Esophagus muscularis mucosa (tissue), 4 donors: ENCODE measurements at regions not wholly inside any gene's neighbourhood (a gene's known extent, or its start where the extent isn't known, plus 50 kb on each side); places are given as distances from the start of the nearest gene placed in this dataset.

ENCODE experiments used
- DNase-seq: peaks from one replicate; pipeline ENCODE4 v3.0.0-alpha.2; 2017; ENCODE audit errors: extremely low spot score
- H3K27ac ChIP-seq, 4 donors: fragments of 200-600 bp; sonication (generic); replicated peaks in 1 of 4; 1 replicate in 3 of 4; 2 replicates in 1 of 4; pipeline ENCODE4 v1.5.1; 2016 to 2019; ENCODE audit warnings: mild to moderate bottlenecking in 1 of 4
- H3K27me3 ChIP-seq, 4 donors: fragments of 200-600 bp; sonication (generic); one replicate each; pipeline versions ENCODE4 v1.5.1 to v1.6.0; 2016 to 2019
- H3K36me3 ChIP-seq, 4 donors: fragments of 200-600 bp; sonication (generic); one replicate each; pipeline ENCODE4 v1.5.1; 2016 to 2019
- H3K4me1 ChIP-seq, 4 donors: fragments of 200-600 bp; sonication (generic); one replicate each; pipeline ENCODE4 v1.5.1; 2016 to 2019
- H3K4me3 ChIP-seq, 4 donors: fragments of 200-600 bp; sonication (generic); 1 replicate in 2 of 4; 2 replicates in 2 of 4; pipeline ENCODE4 v1.5.1; 2016 to 2019; ENCODE audit warnings: mild to moderate bottlenecking in 4 of 4, moderate library complexity in 1 of 4
- H3K9me3 ChIP-seq, 4 donors: fragments of 200-600 bp; sonication (generic); 1 replicate in 3 of 4; 2 replicates in 1 of 4; pipeline ENCODE4 v1.5.1; 2016 to 2019
- EP300 ChIP-seq: sonication (generic); formaldehyde crosslinking; IDR thresholded peaks from one replicate; pipeline ENCODE4 v1.6.1; 2017; ENCODE audit warnings: antibody characterized with exemption
- POLR2A ChIP-seq: fragments of 450-650 bp; IDR thresholded peaks from one replicate; pipeline ENCODE4 v1.6.1; 2017; ENCODE audit warnings: antibody characterized with exemption, moderate library complexity, mild to moderate bottlenecking, low read depth
- POLR2AphosphoS5 ChIP-seq, 2 donors: sonication (generic); formaldehyde crosslinking; IDR thresholded peaks; one replicate each; pipeline ENCODE4 v1.6.1; 2017; ENCODE audit warnings: antibody characterized with exemption in 2 of 2
- WGBS: methylation state at CpG from one replicate; pipeline ENCODE4 v1.1.5; 2018; 5-methylcytosine and 5-hydroxymethylcytosine counted together
- intact Hi-C: fragments of 100-400 bp; cut with DNase I; formaldehyde crosslinking; loops from one replicate; pipeline ENCODE4 v1.15.1; 2023
- TF ChIP-seq, protein P1 (sequence below), 3 experiments: fragments of 200-600 bp in 2 of 3; fragments of 450-650 bp in 1 of 3; sonication (generic) in 2 of 3; IDR thresholded peaks; one replicate each; pipeline ENCODE4 v1.5.1; 2017 to 2019; ENCODE audit warnings: antibody characterized with exemption in 3 of 3, mild to moderate bottlenecking in 2 of 3, moderate library complexity in 1 of 3

- Histone ChIP-seq H3K27ac (no peak overlapping the region), H3K36me3 (no peaks in the 10 kb centered on the region), H3K9me3 (no peaks in the 10 kb centered on the region), H3K4me1 (peaks cover 0 to 18% (median 11%) of the 10 kb centered on the region in 4 donors), H3K27me3 (no peaks in the 10 kb centered on the region), H3K4me3 (no peak overlapping the region)
- intact Hi-C loops = no loop called here
- TF ChIP-seq EP300 (no peak), POLR2AphosphoS5 (IDR thresholded peaks at IDR 0.05) (no peak), POLR2A (no peak)
- TF ChIP-seq, protein P1, sequence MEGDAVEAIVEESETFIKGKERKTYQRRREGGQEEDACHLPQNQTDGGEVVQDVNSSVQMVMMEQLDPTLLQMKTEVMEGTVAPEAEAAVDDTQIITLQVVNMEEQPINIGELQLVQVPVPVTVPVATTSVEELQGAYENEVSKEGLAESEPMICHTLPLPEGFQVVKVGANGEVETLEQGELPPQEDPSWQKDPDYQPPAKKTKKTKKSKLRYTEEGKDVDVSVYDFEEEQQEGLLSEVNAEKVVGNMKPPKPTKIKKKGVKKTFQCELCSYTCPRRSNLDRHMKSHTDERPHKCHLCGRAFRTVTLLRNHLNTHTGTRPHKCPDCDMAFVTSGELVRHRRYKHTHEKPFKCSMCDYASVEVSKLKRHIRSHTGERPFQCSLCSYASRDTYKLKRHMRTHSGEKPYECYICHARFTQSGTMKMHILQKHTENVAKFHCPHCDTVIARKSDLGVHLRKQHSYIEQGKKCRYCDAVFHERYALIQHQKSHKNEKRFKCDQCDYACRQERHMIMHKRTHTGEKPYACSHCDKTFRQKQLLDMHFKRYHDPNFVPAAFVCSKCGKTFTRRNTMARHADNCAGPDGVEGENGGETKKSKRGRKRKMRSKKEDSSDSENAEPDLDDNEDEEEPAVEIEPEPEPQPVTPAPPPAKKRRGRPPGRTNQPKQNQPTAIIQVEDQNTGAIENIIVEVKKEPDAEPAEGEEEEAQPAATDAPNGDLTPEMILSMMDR (IDR thresholded peaks at IDR 0.05) = no peak
- DNase-seq = no peak
- 87% methylated on average over 9 of the region's 9 CpGs for WGBS
Observed at GRCh38 chr7:55690-56248, 136.6 kb upstream of the FAM20C start.

DNA sequence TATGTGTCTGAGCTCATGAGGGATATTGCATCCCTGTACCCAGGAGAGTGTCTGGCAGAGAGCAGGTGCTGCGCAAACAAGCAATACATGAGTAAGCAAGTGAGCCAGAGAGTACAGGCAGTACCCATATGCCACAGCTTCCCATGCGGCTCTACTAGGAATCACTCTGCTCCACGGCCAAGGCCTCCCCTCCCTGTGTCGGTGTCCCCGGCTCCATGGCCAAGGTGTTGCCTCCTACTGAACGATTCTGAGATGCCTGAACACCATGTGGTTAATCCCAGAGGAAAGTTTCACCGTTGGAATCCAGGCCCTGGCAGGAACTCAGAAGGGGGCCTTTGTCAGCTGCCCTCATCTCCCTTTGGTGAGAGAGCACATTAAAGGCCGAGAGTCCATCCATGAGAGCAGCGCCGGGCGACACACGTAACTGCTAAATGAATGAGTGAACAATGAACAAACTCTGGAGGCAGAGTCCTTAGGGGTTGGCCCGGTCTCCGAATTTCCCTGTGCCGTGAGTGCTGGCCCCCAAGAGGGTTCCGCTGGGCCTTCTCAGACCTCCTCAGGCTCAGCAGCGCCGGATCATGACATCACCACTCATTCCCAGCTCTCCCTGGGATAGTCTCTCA, 136.0 kb upstream of the FAM20C start:
- WGBS = 78% methylated on average over 18 of the region's 18 CpGs

DNA sequence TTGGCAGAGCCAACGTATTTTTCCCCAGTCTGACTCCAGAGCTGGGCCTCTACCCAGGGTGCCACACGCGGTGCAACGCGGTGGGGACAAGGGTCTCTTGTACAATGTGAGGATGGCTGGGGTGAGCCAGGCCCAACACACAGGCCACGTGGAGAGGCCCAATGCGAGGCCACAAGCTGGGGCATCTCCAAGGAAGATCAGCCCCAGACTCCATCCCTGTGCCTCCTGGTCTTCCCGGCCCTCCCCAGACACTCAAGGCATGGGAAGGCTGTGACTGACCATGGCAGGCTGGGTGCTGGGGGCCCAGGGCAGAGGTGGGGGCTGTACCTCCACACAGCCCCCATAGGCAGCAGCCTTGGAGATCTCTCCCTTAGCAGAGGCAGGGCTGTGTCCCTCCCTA, 135.3 kb upstream of the FAM20C start:
- WGBS = 90% methylated on average over 7 of the region's 8 CpGs
- TF ChIP-seq POLR2A (no peak), POLR2AphosphoS5 (IDR thresholded peaks at IDR 0.05) (no peak), EP300 (no peak)
- Histone ChIP-seq H3K36me3 (no peaks in the 10 kb centered on the region), H3K9me3 (no peaks in the 10 kb centered on the region), H3K4me1 (peaks cover 0 to 18% (median 11%) of the 10 kb centered on the region in 4 donors), H3K27ac (no peak overlapping the region), H3K4me3 (no peak overlapping the region), H3K27me3 (no peaks in the 10 kb centered on the region)
- no peak for DNase-seq
- intact Hi-C loops = no loop called here

More for the DNA sequence above, 136.0 kb upstream of the FAM20C start:
- intact Hi-C loops = no loop called here
- H3K36me3 ChIP-seq = no peaks in the 10 kb centered on the region
- peaks cover 0 to 18% (median 11%) of the 10 kb centered on the region in 4 donors for H3K4me1 ChIP-seq
- TF ChIP-seq POLR2AphosphoS5 (IDR thresholded peaks at IDR 0.05) = no peak
- no peak overlapping the region for H3K27ac ChIP-seq
- no peak for DNase-seq
- H3K4me3 ChIP-seq = no peak overlapping the region
- no peaks in the 10 kb centered on the region for H3K27me3 ChIP-seq
- no peaks in the 10 kb centered on the region for H3K9me3 ChIP-seq

DNA sequence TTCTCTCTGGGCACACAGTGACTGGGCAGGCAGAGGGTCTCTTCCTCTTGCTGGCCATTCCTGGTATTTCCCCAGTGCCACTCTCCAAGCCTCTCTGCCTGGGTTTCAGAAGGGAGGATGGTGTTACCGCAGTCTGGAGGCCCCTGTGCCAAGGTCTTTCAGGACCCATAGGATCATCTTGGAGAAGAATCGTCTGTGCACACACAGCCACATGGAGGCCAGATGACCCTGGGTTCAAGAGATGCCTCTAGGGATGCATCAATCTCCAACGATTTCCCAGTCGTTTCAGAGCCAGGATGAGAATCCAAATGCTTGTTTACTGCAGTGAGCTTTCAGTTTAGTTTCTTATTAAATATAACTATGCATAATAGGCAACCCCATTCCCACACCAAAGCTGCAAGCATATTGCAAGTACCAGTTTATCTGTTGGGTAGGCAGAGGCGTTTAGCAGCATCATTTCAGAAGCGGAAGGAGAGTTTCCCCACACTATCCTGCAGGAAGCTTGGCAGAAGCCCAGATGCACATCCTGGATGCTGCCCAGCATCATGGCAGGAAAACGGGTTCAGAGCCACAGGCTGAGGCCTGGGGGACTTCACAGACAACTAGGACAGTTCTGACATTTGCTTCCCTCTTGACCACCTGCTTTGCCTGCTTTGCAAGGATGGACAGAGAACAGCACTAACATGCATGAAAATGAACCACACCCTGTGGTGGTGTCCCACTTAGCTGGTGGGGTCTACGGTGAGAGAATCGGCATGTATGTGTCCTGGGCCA, 134.7 kb upstream of the FAM20C start:
- Histone ChIP-seq H3K4me1 (peaks cover 0 to 18% (median 11%) of the 10 kb centered on the region in 4 donors), H3K27me3 (no peaks in the 10 kb centered on the region), H3K4me3 (no peak overlapping the region), H3K27ac (no peak overlapping the region), H3K36me3 (no peaks in the 10 kb centered on the region), H3K9me3 (no peaks in the 10 kb centered on the region)
- 46% methylated on average over 7 of the region's 9 CpGs for WGBS
- DNase-seq = no peak
- intact Hi-C loops = no loop called here
- TF ChIP-seq POLR2A (no peak), POLR2AphosphoS5 (IDR thresholded peaks at IDR 0.05) (no peak), EP300 (no peak)
- TF ChIP-seq, protein P1 (IDR thresholded peaks at IDR 0.05) = no peak

DNA sequence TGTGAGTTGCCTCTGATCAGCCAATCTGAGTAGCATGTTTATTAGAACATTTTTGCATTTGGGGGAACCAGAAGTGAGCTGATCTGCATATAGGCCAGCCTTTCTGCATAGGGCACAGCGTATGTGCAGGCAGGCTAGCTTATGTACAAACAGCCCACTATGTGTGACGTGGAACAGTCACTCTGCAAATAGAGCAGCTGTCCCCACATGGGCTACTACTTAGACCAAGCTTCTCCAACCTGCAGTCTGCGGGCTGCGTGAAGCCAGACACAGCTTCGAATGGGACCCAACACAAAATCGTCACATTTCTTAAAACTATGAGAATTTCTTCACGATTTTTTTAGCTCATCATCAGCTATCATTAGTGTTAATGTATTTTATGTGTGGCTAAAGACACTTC, 134.1 kb upstream of the FAM20C start:
- 88% methylated on average over 7 of the region's 7 CpGs for WGBS

More for the DNA sequence above, 134.1 kb upstream of the FAM20C start:
- Histone ChIP-seq H3K27me3 (no peaks in the 10 kb centered on the region), H3K27ac (no peak overlapping the region), H3K4me3 (no peak overlapping the region), H3K36me3 (no peaks in the 10 kb centered on the region), H3K9me3 (no peaks in the 10 kb centered on the region), H3K4me1 (peaks cover 0 to 18% (median 11%) of the 10 kb centered on the region in 4 donors)
- TF ChIP-seq, protein P1 (IDR thresholded peaks at IDR 0.05) = no peak
- intact Hi-C loops = no loop called here
- no peak for DNase-seq
